ENCODE measurements at regions not wholly inside any gene's neighbourhood (a gene's known extent, or its start where the extent isn't known, plus 50 kb on each side); places are given as distances from the start of the nearest gene placed in this dataset.

GRCh38 chr4:120005527-120005926 lies 61.1 kb downstream of the MAD2L1 start:
- TF ChIP-seq CTCF (IDR thresholded peaks at IDR 0.05) (no peak), POLR2AphosphoS5 (IDR thresholded peaks at IDR 0.05; ENCODE audit: insufficient read depth in 1 of 2, low read depth in 1 of 2) (no peak)

Data from vagina (tissue), 2 donors.